ENCODE measurements at regions not wholly inside any gene's neighbourhood (a gene's known extent, or its start where the extent isn't known, plus 50 kb on each side); places are given as distances from the start of the nearest gene placed in this dataset.

DNA sequence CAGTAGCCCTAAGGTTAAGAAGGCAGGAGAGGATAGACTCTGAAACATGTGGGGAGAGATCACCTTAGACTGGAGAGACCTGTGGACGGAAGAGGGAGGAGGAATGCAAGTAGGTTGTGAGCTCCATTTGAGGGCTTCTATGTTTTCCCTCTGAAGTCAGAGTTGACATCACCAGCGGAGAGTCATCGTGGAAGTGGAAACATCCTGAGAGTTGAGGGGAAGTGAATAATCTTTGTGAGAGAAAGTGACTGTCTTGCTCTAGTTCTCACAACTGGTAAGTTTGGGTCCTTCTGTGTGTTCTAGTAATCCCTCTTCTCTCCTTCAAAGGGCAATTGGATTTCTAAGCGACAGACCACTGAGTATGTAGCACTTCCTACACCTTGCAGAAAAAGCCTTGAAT is 103.6 kb upstream of the CCND2 start:
- H3K36me3 ChIP-seq (ENCODE audit: control insufficient read depth, insufficient read depth, low read length), result no peaks in the 10 kb centered on the region
- no peak overlapping the region for H3K27ac ChIP-seq
- no peaks in the 10 kb centered on the region for H3K9me3 ChIP-seq (ENCODE audit: control insufficient read depth, low read length)
- H3K4me2 ChIP-seq (ENCODE audit: low read length), result no peak overlapping the region
- TF ChIP-seq, protein P1, sequence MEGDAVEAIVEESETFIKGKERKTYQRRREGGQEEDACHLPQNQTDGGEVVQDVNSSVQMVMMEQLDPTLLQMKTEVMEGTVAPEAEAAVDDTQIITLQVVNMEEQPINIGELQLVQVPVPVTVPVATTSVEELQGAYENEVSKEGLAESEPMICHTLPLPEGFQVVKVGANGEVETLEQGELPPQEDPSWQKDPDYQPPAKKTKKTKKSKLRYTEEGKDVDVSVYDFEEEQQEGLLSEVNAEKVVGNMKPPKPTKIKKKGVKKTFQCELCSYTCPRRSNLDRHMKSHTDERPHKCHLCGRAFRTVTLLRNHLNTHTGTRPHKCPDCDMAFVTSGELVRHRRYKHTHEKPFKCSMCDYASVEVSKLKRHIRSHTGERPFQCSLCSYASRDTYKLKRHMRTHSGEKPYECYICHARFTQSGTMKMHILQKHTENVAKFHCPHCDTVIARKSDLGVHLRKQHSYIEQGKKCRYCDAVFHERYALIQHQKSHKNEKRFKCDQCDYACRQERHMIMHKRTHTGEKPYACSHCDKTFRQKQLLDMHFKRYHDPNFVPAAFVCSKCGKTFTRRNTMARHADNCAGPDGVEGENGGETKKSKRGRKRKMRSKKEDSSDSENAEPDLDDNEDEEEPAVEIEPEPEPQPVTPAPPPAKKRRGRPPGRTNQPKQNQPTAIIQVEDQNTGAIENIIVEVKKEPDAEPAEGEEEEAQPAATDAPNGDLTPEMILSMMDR (IDR thresholded peaks at IDR 0.05), result no peak
- H3K9ac ChIP-seq, result no peak overlapping the region
- H3K4me3 ChIP-seq (ENCODE audit: low read depth, low read length), result no peak overlapping the region
- H3K27me3 ChIP-seq (ENCODE audit: control insufficient read depth, insufficient read depth, low read length), result no peaks in the 10 kb centered on the region
- H3K79me2 ChIP-seq, result no peaks in the 10 kb centered on the region
- H2AFZ ChIP-seq, result no peak overlapping the region
- H3K4me1 ChIP-seq, result no peaks in the 10 kb centered on the region

DNA sequence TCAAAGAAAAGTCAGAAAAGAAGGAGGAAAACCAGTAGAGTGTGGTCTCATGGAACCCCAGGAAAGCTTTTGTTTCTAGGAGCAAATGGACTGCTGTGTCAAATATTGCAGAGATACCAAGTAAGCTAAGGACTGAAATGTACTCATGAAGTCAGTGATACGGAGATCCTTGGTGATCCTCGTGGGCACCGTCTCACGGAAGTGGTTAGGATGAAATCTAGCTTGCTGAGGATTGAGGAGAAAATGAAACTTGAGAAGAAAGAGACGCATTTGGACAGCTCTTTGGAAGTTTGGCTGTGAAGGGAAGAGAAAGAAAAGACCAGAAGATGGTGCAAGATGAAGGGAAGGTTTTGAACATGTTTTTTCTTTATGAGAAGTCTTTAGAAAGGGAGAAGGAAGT is 104.0 kb upstream of the CCND2 start:
- Histone ChIP-seq H3K9ac (no peak overlapping the region), H3K9me3 (ENCODE audit: control insufficient read depth, low read length) (no peaks in the 10 kb centered on the region), H3K4me3 (ENCODE audit: low read depth, low read length) (no peak overlapping the region), H3K4me1 (no peaks in the 10 kb centered on the region), H3K36me3 (ENCODE audit: control insufficient read depth, insufficient read depth, low read length) (no peaks in the 10 kb centered on the region), H3K4me2 (ENCODE audit: low read length) (no peak overlapping the region), H3K79me2 (no peaks in the 10 kb centered on the region), H3K27ac (no peak overlapping the region), H2AFZ (no peak overlapping the region), H3K27me3 (ENCODE audit: control insufficient read depth, insufficient read depth, low read length) (no peaks in the 10 kb centered on the region)
- TF ChIP-seq, protein P1 (IDR thresholded peaks at IDR 0.05), result no peak

DNA sequence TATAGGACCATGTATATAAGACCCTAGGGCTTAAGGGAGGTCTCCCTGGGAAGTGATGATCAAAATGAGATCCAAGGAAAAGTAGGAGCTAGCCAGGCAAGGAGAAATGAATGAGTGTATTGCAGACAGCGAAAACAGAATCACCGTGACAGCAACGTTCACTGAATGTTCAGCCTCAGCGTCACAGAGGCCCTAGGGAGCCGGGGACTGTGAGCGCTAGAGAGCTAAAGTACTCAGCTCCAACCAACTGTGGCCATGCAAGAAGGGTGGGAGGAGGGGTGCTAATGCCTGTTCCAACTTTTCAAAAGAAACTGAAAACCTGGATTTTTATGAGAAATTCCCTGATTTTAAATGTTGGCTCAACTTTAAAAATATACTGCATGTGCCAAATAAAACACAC is 105.5 kb upstream of the CCND2 start:
- Histone ChIP-seq H3K27me3 (ENCODE audit: control insufficient read depth, insufficient read depth, low read length) (no peaks in the 10 kb centered on the region), H3K9ac (no peak overlapping the region), H3K9me3 (ENCODE audit: control insufficient read depth, low read length) (no peaks in the 10 kb centered on the region), H3K79me2 (no peaks in the 10 kb centered on the region), H3K4me2 (ENCODE audit: low read length) (no peak overlapping the region), H3K36me3 (ENCODE audit: control insufficient read depth, insufficient read depth, low read length) (no peaks in the 10 kb centered on the region), H2AFZ (no peak overlapping the region), H3K27ac (no peak overlapping the region), H3K4me1 (no peaks in the 10 kb centered on the region), H3K4me3 (ENCODE audit: low read depth, low read length) (no peak overlapping the region)
- TF ChIP-seq, protein P1 (IDR thresholded peaks at IDR 0.05), result no peak

DNA sequence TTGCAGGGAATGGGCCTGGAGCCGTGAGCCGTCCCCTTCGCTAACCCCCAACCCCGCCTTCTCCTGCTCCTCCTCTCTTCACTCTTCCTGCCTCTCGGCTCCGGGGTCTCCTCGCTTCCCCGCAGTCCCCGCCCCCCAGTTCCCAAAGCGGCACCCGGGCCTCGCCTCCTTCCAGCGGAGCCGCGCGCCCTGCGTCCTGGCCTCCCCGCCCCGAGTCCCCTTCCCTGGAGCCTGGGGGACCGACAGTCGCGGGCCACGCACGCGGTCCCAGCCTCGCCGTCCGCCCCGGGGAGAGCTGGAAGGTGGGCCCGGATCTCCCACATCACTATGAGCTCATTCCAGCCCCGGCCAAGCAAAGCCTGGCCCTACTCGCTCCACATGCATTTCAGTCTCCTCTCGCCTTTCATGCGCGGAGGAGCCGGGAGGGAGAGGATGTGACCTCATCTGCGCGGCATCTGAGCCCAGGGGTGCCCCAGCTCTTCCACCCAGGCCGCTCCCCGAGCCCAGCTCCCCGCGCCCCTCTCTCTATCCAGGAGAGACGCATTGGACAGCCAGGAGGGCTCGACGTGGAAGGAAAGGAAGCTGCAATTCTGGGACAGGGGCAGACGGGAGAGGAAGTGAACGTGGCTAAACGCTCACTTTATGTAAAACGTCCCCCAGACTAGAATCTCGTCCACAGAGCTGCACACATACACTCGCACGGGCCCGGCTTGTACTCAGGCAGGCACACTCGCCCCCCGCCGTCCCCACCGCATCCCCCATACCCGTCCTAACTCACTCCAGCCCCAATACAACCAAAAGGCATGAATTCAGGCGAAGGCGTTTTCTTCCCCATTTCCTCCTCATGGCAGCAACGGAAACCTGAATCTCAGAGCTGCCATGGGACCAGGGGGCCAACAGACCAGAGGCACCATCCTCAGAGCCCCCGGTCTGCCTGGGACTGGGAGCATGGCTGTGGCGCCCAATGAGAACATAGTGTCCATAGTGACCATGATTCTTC is 108.7 kb upstream of the CCND2 start:
- peak overlapping the region; percentile 51 for H3K4me3 ChIP-seq (ENCODE audit: low read depth, low read length)
- H2AFZ ChIP-seq, result peak overlapping the region; percentile 94
- no peak overlapping the region for H3K9ac ChIP-seq
- H3K79me2 ChIP-seq, result no peaks in the 10 kb centered on the region
- H3K27me3 ChIP-seq (ENCODE audit: control insufficient read depth, insufficient read depth, low read length), result no peaks in the 10 kb centered on the region
- H3K9me3 ChIP-seq (ENCODE audit: control insufficient read depth, low read length), result no peaks in the 10 kb centered on the region
- no peaks in the 10 kb centered on the region for H3K36me3 ChIP-seq (ENCODE audit: control insufficient read depth, insufficient read depth, low read length)
- peak overlapping the region; percentile 95 for H3K4me2 ChIP-seq (ENCODE audit: low read length)
- H3K4me1 ChIP-seq, result no peaks in the 10 kb centered on the region
- TF ChIP-seq, protein P1 (IDR thresholded peaks at IDR 0.05), result no peak
- H3K27ac ChIP-seq, result no peak overlapping the region

Measured in parathyroid adenoma (tissue), 2 donors.